NB4 (cell line): ENCODE measurements at regions not wholly inside any gene's neighbourhood (a gene's known extent, or its start where the extent isn't known, plus 50 kb on each side); places are given as distances from the start of the nearest gene placed in this dataset.
"Not testable (repeated sequence)": the region's sequence is repeated elsewhere in the genome, so short reads cannot be mapped to it uniquely, and the experiment has no call there.

Source experiments
- DNase-seq: peaks from one replicate; pipeline ENCODE4 v3.0.0; 2010; ENCODE audit warnings: low read depth
- H3K4me3 ChIP-seq: one replicate; pipeline ENCODE4 v1.5.1; 2011; ENCODE audit warnings: mild to moderate bottlenecking, low read depth, low read length, moderate library complexity
- MYC ChIP-seq: IDR thresholded peaks from 2 replicates; pipeline ENCODE4 v1.6.1; 2011; ENCODE audit warnings: low read depth, low read length
- POLR2A ChIP-seq: IDR thresholded peaks from 2 replicates; pipeline ENCODE4 v1.6.1; 2011; ENCODE audit warnings: mild to moderate bottlenecking; ENCODE audit not compliant: insufficient read length; ENCODE audit errors: extremely low read depth
- TF ChIP-seq, protein P1 (sequence below): IDR thresholded peaks from 2 replicates; pipeline ENCODE4 v1.6.1; 2011; ENCODE audit warnings: low read depth, low read length
- TF ChIP-seq, protein P2 (sequence below): IDR thresholded peaks from one replicate; pipeline ENCODE4 v1.5.1; 2012; ENCODE audit warnings: low read depth, low read length

DNA sequence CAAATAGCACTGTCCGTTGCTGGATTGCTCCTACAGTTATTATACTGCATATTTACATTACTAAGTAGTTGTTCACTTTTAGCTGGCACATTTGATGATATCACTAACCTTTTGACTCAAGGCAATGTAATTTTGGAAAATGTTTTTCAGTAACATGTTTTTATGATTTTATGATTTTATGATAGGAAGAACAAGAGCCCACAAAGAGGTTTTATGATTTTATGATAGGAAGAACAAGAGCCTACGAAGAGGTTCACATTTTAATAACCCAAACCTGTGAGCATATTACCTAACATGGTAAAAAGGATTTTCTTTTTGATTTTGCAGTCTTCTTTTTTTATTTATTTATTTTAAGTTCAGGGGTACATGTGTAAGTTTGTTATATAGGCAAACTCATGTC, 172.3 kb upstream of the TPM1 start:
- TF ChIP-seq, protein P1, sequence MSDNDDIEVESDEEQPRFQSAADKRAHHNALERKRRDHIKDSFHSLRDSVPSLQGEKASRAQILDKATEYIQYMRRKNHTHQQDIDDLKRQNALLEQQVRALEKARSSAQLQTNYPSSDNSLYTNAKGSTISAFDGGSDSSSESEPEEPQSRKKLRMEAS = no peak
- no peak for TF ChIP-seq POLR2A
- TF ChIP-seq, protein P2, sequence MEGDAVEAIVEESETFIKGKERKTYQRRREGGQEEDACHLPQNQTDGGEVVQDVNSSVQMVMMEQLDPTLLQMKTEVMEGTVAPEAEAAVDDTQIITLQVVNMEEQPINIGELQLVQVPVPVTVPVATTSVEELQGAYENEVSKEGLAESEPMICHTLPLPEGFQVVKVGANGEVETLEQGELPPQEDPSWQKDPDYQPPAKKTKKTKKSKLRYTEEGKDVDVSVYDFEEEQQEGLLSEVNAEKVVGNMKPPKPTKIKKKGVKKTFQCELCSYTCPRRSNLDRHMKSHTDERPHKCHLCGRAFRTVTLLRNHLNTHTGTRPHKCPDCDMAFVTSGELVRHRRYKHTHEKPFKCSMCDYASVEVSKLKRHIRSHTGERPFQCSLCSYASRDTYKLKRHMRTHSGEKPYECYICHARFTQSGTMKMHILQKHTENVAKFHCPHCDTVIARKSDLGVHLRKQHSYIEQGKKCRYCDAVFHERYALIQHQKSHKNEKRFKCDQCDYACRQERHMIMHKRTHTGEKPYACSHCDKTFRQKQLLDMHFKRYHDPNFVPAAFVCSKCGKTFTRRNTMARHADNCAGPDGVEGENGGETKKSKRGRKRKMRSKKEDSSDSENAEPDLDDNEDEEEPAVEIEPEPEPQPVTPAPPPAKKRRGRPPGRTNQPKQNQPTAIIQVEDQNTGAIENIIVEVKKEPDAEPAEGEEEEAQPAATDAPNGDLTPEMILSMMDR = no peak
- no peak for TF ChIP-seq MYC
- DNase-seq = no peak
- no peak overlapping the region for H3K4me3 ChIP-seq

DNA sequence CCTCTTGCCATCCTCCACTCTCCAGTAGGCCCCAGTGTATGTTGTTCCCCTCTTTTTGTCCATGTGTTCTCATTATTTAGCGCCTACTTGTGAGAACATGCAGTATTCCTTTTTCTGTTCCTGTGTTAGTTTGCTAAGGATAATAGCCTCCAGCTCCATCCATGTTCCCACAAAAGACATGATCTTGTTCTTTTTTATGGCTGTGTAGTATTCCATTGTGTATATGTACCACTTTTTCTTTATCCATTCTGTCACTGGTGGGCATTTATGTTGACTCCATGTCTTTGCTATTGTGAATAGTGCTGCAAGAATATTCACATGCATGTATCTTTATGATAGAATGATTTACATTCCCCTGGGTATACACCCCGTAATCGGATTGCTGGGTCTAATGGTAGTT, 171.8 kb upstream of the TPM1 start:
- not testable (repeated sequence) for H3K4me3 ChIP-seq, DNase-seq

DNA sequence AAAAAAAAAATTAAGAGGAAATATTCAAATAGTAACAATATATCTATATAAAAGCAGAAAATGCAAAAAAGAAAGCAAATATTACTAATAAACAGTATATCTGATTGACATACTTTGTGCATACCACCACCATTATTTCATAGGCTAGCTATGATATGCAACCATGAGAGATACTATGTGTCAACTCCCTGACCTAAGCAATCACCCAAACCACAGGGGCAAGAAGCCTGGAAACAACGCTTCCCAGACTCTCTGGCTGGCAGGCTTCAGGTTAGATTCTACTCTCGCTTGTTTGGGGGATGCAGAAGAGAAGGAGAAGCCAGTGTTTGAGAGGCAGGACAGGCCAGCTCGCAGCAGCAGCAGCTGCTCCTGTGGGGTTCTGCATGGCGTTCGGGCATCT, 169.3 kb upstream of the TPM1 start:
- no peak overlapping the region for H3K4me3 ChIP-seq
- DNase-seq = no peak
- no peak for TF ChIP-seq POLR2A
- TF ChIP-seq, protein P2 = no peak

DNA sequence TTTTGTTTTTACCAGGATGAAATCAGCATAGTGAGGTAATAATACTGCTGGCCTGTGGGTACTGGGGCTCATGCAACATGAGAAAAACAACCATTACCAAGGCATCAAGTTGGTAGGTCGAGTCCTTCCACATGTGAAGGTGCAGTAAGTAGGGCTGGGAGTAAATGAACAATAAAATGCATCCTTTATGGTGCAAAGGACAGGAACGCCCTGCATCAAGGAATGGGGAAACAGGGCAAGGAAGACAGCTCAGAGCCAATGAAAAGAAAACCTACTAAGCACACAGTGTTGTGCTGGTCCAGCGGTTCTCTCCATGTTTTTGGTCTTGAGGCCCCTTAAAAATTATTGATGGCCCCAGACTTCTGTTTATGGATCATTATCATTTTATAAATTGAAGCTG, 168.5 kb upstream of the TPM1 start:
- TF ChIP-seq, protein P1 = no peak
- no peak overlapping the region for H3K4me3 ChIP-seq
- no peak for DNase-seq

DNA sequence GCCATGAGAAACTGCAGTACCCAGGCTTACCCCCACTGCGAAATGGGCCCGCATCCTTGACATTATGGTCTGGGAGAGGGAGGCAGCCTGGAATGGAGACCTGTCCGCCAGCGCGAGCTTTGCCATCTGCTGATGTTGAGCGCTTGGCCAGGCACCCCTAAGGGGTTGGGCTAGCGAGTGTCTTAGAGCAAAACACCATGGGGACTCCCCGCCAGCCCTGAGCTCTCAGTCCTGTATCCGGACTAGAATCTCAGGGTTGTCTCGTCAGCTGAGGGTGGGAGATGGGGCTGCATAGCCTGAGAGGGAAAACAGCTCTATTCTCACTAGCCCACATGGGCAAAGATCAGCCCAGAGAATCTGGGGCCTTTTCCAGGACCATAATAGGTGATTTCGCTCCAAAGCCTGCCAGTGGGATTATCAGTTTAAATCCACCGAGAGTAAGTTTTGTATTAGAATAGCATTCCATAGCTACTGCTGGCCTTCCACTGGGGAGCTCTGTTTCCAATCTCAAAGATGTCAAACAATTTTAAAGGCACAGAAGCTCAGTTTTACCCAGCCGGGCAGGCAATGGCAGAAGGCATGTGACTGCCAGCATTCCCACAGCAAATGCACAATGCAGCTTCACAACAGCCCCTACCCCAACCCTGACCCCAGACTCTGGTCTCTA, 167.5 kb upstream of the TPM1 start:
- no peak overlapping the region for H3K4me3 ChIP-seq
- no peak for TF ChIP-seq POLR2A
- TF ChIP-seq, protein P1 = no peak
- TF ChIP-seq, protein P2 = no peak
- no peak for TF ChIP-seq MYC
- no peak for DNase-seq

DNA sequence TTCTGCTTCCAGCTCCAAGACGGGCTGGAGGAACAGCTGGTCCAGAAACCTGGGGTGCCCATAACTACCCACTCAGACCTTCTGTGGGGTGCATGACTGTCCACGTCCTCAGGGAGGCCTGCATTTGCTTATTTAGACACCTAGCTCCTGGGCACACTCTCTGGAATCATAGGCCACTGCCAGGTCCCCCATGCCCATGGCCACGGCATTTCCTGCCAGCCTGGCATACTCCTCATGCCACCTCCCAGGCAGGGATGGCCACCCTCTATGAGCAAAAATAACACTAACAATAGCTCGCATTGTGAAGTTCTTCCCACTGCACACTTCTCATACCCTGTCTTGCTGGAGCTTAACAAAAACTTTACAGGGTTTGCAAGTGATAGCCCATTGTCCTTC, 166.9 kb upstream of the TPM1 start:
- no peak for DNase-seq
- TF ChIP-seq, protein P1 = no peak
- TF ChIP-seq, protein P2 = no peak
- TF ChIP-seq POLR2A (no peak), MYC (no peak)
- H3K4me3 ChIP-seq = no peak overlapping the region

DNA sequence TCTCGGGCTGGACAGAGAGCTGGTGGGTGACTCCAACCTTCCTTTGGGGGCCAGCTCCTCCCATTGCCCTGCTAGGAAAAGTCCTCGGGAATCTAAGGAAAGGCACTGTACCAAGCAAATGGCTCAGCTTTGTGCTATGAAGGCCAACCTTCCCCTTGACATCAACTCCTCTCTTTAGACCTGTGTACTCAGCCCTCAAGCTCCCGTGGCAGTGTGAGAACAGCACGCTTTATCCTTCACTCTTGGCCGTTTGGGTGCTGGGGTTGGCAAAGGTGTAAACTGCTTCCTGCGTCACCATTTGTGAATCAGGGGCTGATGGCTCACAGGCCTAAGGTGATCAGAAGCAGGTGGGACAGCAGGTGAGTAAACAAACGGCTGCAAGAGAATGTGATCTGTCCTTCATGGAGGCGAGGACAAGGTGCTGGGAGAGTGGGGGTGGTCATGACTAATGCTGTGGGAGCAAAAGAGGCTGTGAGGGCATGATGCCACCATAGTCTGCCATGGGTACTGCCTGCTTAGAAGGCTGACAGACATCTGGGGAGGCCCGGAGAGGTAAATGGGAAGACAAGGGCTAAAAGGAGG, 165.2 kb upstream of the TPM1 start:
- H3K4me3 ChIP-seq = no peak overlapping the region
- TF ChIP-seq, protein P2 = no peak
- TF ChIP-seq, protein P1 = no peak
- no peak for TF ChIP-seq POLR2A
- DNase-seq = no peak
